HCT116 (cell line): ENCODE measurements at regions not wholly inside any gene's neighbourhood (a gene's known extent, or its start where the extent isn't known, plus 50 kb on each side); places are given as distances from the start of the nearest gene placed in this dataset.

ENCODE experiments used
- ATAC-seq: fragments of 200-7000 bp; cut with Tn5 transposase; 2 replicates; pipeline ENCODE4 v1.9.1; 2020; ENCODE audit warnings: mild to moderate bottlenecking, moderate library complexity
- BruUV-seq: library from RNA; stranded (reverse); fragments of 400-500 nt; replicated peaks from 2 replicates; lab custom pipeline; 2021; lab: Mats Ljungman, UMichigan
- CTCF ChIA-PET: fragments of 300-600 bp; sonication (Branson Sonifier 250); formaldehyde crosslinking; loops from one replicate; lab custom pipeline; 2021; ENCODE audit warnings: antibody characterized with exemption; lab: Charles Lee
- POLR2A ChIA-PET: fragments of 300-600, 350-600 bp; sonication (Branson Sonifier 250); formaldehyde crosslinking; loops from one replicate; lab custom pipeline; 2021; ENCODE audit warnings: antibody characterized with exemption; lab: Charles Lee
- RAD21 ChIA-PET, 2 experiments: fragments of 300-600 bp; sonication (Branson Sonifier 250); formaldehyde crosslinking; loops; one replicate each; lab custom pipeline; 2023; ENCODE audit warnings: low total read pairs in 2 of 2; ENCODE audit not compliant: uncharacterized antibody in 2 of 2, unreplicated experiment in 2 of 2, low non-redundant PET in 1 of 2; lab: Charles Lee
- DNase-seq: peaks from one replicate; pipeline ENCODE4 v3.0.0-alpha.2; 2010; ENCODE audit warnings: low read depth, low spot score
- H2AFZ ChIP-seq: fragments of 200-600 bp; shearing (Covaris generic), sonication (generic); 2 replicates; pipeline ENCODE4 v1.6.1; 2017; ENCODE audit warnings: low read depth, mixed run types, mixed read lengths, antibody characterized with exemption, low read length; ENCODE audit not compliant: poor library complexity, severe bottlenecking
- H3K27ac ChIP-seq: 2 replicates; pipeline ENCODE4 v1.5.1; 2012; ENCODE audit warnings: low read depth, low read length
- H3K27me3 ChIP-seq: fragments of 200-600 bp; sonication (generic); 2 replicates; pipeline ENCODE4 v1.6.1; 2016; ENCODE audit warnings: mixed run types, low read length, mixed read lengths; ENCODE audit not compliant: insufficient read depth
- H3K36me3 ChIP-seq, 2 experiments: fragments of 200-500 bp in 1 of 2; fragments of 200-600 bp in 1 of 2; sonication (Bioruptor generic) in 1 of 2; sonication (generic) in 1 of 2; 2 replicates each; pipeline versions ENCODE4 v1.5.1 to v1.6.1; 2014 to 2016; ENCODE audit warnings: low read length in 2 of 2, inconsistent platforms in 1 of 2, mixed read lengths in 1 of 2, mixed run types in 1 of 2; ENCODE audit not compliant: insufficient read depth in 2 of 2, control insufficient read depth in 1 of 2
- H3K4me1 ChIP-seq, 2 experiments: fragments of 200-600 bp in 1 of 2; sonication (generic) in 1 of 2; 2 replicates each; pipeline versions ENCODE4 v1.5.1 to v1.6.1; 2012 to 2017; ENCODE audit warnings: low read length in 2 of 2, inconsistent platforms in 1 of 2, mild to moderate bottlenecking in 1 of 2, mixed read lengths in 1 of 2, mixed run types in 1 of 2, moderate library complexity in 1 of 2; ENCODE audit not compliant: insufficient read depth in 2 of 2, control insufficient read depth in 1 of 2
- H3K4me2 ChIP-seq: fragments of 200-600 bp; sonication (generic); 2 replicates; pipeline ENCODE4 v1.6.1; 2017; ENCODE audit warnings: mixed run types, low read length, mixed read lengths
- H3K4me3 ChIP-seq, 2 experiments: fragments of 200-600 bp in 1 of 2; sonication (generic) in 1 of 2; replicated peaks in 1 of 2; 2 replicates each; pipeline ENCODE4 v1.5.1; 2011 to 2016; ENCODE audit warnings: low read length in 2 of 2, control low read depth in 1 of 2, low read depth in 1 of 2, mild to moderate bottlenecking in 1 of 2, mixed read lengths in 1 of 2, mixed run types in 1 of 2
- H3K79me2 ChIP-seq: fragments of 200-600 bp; sonication (generic); 2 replicates; pipeline ENCODE4 v1.6.1; 2017; ENCODE audit warnings: mild to moderate bottlenecking, mixed run types, low read length, moderate library complexity, mixed read lengths; ENCODE audit not compliant: insufficient read depth
- H3K9ac ChIP-seq: fragments of 200-600 bp; sonication (generic); 2 replicates; pipeline ENCODE4 v1.6.1; 2016; ENCODE audit warnings: low read length, mixed read lengths
- H3K9me2 ChIP-seq: fragments of 200-600 bp; sonication (generic), shearing (Covaris generic); 2 replicates; pipeline ENCODE4 v1.6.1; 2017; ENCODE audit warnings: mixed run types, mild to moderate bottlenecking, moderate library complexity; ENCODE audit not compliant: insufficient read depth
- H3K9me3 ChIP-seq, 2 experiments: fragments of 200-500 bp in 1 of 2; fragments of 200-600 bp in 1 of 2; sonication (Bioruptor generic) in 1 of 2; sonication (generic) in 1 of 2; 2 replicates each; pipeline ENCODE4 v1.6.1; 2014 to 2017; ENCODE audit warnings: low read length in 2 of 2, mixed read lengths in 2 of 2, inconsistent platforms in 1 of 2, low read depth in 1 of 2, mild to moderate bottlenecking in 1 of 2, mixed run types in 1 of 2, moderate library complexity in 1 of 2; ENCODE audit not compliant: control insufficient read depth in 1 of 2, insufficient read depth in 1 of 2
- H4K20me1 ChIP-seq: fragments of 200-600 bp; sonication (generic), shearing (Covaris generic); 2 replicates; pipeline ENCODE4 v1.6.1; 2017; ENCODE audit warnings: mixed run types, mild to moderate bottlenecking, moderate library complexity; ENCODE audit not compliant: insufficient read depth
- ATF3 ChIP-seq: IDR thresholded peaks from 2 replicates; pipeline ENCODE4 v1.6.1; 2012
- CBX3 ChIP-seq: IDR thresholded peaks from 2 replicates; pipeline ENCODE4 v1.6.1; 2012; ENCODE audit warnings: low read depth
- CTCF ChIP-seq, 3 experiments: fragments of 200-600 bp in 1 of 3; sonication (generic) in 1 of 3; IDR thresholded peaks in 2 of 3; conservative IDR thresholded peaks in 1 of 3; 2 replicates each; pipeline ENCODE4 v1.5.1; 2012 to 2017; ENCODE audit warnings: low read depth in 2 of 3, low read length in 2 of 3, antibody characterized with exemption in 1 of 3, borderline replicate concordance in 1 of 3, control low read depth in 1 of 3, mild to moderate bottlenecking in 1 of 3, mixed read lengths in 1 of 3, mixed run types in 1 of 3, moderate library complexity in 1 of 3; ENCODE audit not compliant: insufficient read depth in 1 of 3
- EGR1 ChIP-seq: IDR thresholded peaks from 2 replicates; pipeline ENCODE4 v1.6.1; 2012; ENCODE audit warnings: low read depth
- ELF1 ChIP-seq: IDR thresholded peaks from 2 replicates; pipeline ENCODE4 v1.6.1; 2012; ENCODE audit warnings: low read depth, borderline replicate concordance
- EZH2 ChIP-seq: fragments of 200-600 bp; sonication (generic); IDR thresholded peaks from 2 replicates; pipeline ENCODE4 v1.6.1; 2017; ENCODE audit warnings: antibody characterized with exemption, mixed run types
- FOSL1 ChIP-seq: IDR thresholded peaks from 2 replicates; pipeline ENCODE4 v1.6.1; 2012; ENCODE audit warnings: low read depth
- POLR2AphosphoS5 ChIP-seq: IDR thresholded peaks from 2 replicates; pipeline ENCODE4 v1.6.1; 2011; ENCODE audit warnings: mild to moderate bottlenecking, low read depth, low read length, moderate library complexity
- SIN3A ChIP-seq: IDR thresholded peaks from 2 replicates; pipeline ENCODE4 v1.6.1; 2012; ENCODE audit warnings: low read depth
- SRF ChIP-seq: IDR thresholded peaks from 2 replicates; pipeline ENCODE4 v1.6.1; 2012; ENCODE audit warnings: low read depth
- TCF7L2 ChIP-seq: IDR thresholded peaks from 2 replicates; pipeline ENCODE4 v1.7.0; 2011; ENCODE audit warnings: borderline replicate concordance, inconsistent platforms; ENCODE audit not compliant: insufficient read depth, insufficient read length; ENCODE audit errors: extremely low read depth
- YY1 ChIP-seq: IDR thresholded peaks from 2 replicates; pipeline ENCODE4 v1.6.1; 2011; ENCODE audit warnings: low read length, low read depth, moderate library complexity, mild to moderate bottlenecking; ENCODE audit not compliant: insufficient replicate concordance; ENCODE audit errors: extremely low read depth
- ZNF274 ChIP-seq: fragments of 200-500 bp; sonication (Bioruptor generic); IDR thresholded peaks from 2 replicates; pipeline ENCODE4 v1.6.1; 2014; ENCODE audit warnings: mild to moderate bottlenecking, low read depth, low read length, inconsistent platforms
- intact Hi-C: fragments of 100-400 bp; cut with micrococcal nuclease; formaldehyde crosslinking; loops from 2 replicates; pipeline ENCODE4 v1.10.0; 2022

GRCh38 chr7:51973071-51973470, 656.5 kb upstream of the COBL start:
- CTCF ChIA-PET, result no interaction called here
- DNase-seq (no peak), ATAC-seq (no peak)
- Histone ChIP-seq H4K20me1 (no peaks in the 10 kb centered on the region), H3K27ac (no peak overlapping the region), H3K4me2 (no peak overlapping the region), H2AFZ (no peak overlapping the region), H3K36me3 (no peaks in the 10 kb centered on the region), H3K27me3 (no peaks in the 10 kb centered on the region), H3K79me2 (no peaks in the 10 kb centered on the region), H3K9me2 (no peaks in the 10 kb centered on the region), H3K4me1 (no peaks in the 10 kb centered on the region), H3K4me3 (no peak overlapping the region), H3K9me3 (peaks cover 3 to 11% of the 10 kb centered on the region in 2 experiments; a peak in 2 of 4 replicates), H3K9ac (no peak overlapping the region)
- BruUV-seq, result no TSS peak
- intact Hi-C loops, result no loop called here
- POLR2A ChIA-PET, result no interaction called here
- RAD21 ChIA-PET, result no interaction called here
- TF ChIP-seq POLR2AphosphoS5 (no peak), EZH2 (no peak), CBX3 (no peak), ELF1 (no peak), FOSL1 (no peak), TCF7L2 (no peak), ZNF274 (no peak), SRF (no peak), CTCF (IDR thresholded peaks at IDR 0.05 in 2 of 3, conservative IDR thresholded peaks at IDR 0.05 in 1 of 3; ENCODE audit: borderline replicate concordance in 1 of 3, insufficient read depth in 1 of 3, low read depth in 2 of 3, low read length in 2 of 3) (no peak), SIN3A (no peak), ATF3 (no peak), EGR1 (no peak), YY1 (no peak)
